ENCODE measurements at regions not wholly inside any gene's neighbourhood (a gene's known extent, or its start where the extent isn't known, plus 50 kb on each side); places are given as distances from the start of the nearest gene placed in this dataset.
A peak's percentile ranks its signal among the peaks of the same experiment; 100 is the strongest.
"Not testable (repeated sequence)": the region's sequence is repeated elsewhere in the genome, so short reads cannot be mapped to it uniquely, and the experiment has no call there.

GRCh38 chr16:72657164-72657563, 390.8 kb downstream of the ZFHX3 start:
- DNase-seq (ENCODE audit: low read depth): no peak

- DNase-seq (ENCODE audit: low read depth): no peak
Measured at GRCh38 chr16:72654535-72654934, 393.4 kb downstream of the ZFHX3 start.

- no peak for DNase-seq (ENCODE audit: low read depth)
Measured at GRCh38 chr16:72649254-72649944, 398.5 kb downstream of the ZFHX3 start.

- no peak for DNase-seq (ENCODE audit: low read depth)
Measured at GRCh38 chr16:72646615-72647014, 401.3 kb downstream of the ZFHX3 start.

- no peak for DNase-seq (ENCODE audit: low read depth)
Measured at GRCh38 chr16:72645538-72645937, 402.4 kb downstream of the ZFHX3 start.

GRCh38 chr16:72644911-72645310, 403.0 kb downstream of the ZFHX3 start:
- DNase-seq (ENCODE audit: low read depth): no peak

- no peak for DNase-seq (ENCODE audit: low read depth)
Measured at GRCh38 chr16:72639494-72639893, 408.4 kb downstream of the ZFHX3 start.

GRCh38 chr16:72637306-72637705, 410.6 kb downstream of the ZFHX3 start:
- peak; percentile 55 for DNase-seq (ENCODE audit: low read depth)

- no peak for DNase-seq (ENCODE audit: low read depth)
Measured at GRCh38 chr16:72635694-72636093, 412.2 kb downstream of the ZFHX3 start.

GRCh38 chr16:72635104-72635503, 412.8 kb downstream of the ZFHX3 start:
- no peak for DNase-seq (ENCODE audit: low read depth)

GRCh38 chr16:72627182-72627896, 420.6 kb downstream of the ZFHX3 start:
- not testable (repeated sequence) for DNase-seq (ENCODE audit: low read depth)

- no peak for DNase-seq (ENCODE audit: low read depth)
Measured at GRCh38 chr16:72626623-72627022, 421.3 kb downstream of the ZFHX3 start.

GRCh38 chr16:72621651-72622050, 426.3 kb downstream of the ZFHX3 start:
- DNase-seq (ENCODE audit: low read depth): no peak

GRCh38 chr16:72620853-72621252, 427.1 kb downstream of the ZFHX3 start:
- no peak for DNase-seq (ENCODE audit: low read depth)

GRCh38 chr16:72620348-72620747, 427.6 kb downstream of the ZFHX3 start:
- no peak for DNase-seq (ENCODE audit: low read depth)

- no peak for DNase-seq (ENCODE audit: low read depth)
Measured at GRCh38 chr16:72615856-72616255, 432.1 kb downstream of the ZFHX3 start.

GRCh38 chr16:72612718-72613117, 435.2 kb downstream of the ZFHX3 start:
- no peak for DNase-seq (ENCODE audit: low read depth)

GRCh38 chr16:72612256-72612655, 435.7 kb downstream of the ZFHX3 start:
- no peak for DNase-seq (ENCODE audit: low read depth)

- DNase-seq (ENCODE audit: low read depth): no peak
Measured at GRCh38 chr16:72609933-72610332, 438.0 kb upstream of the PMFBP1 start.

- no peak for DNase-seq (ENCODE audit: low read depth)
Measured at GRCh38 chr16:72609066-72609465, 437.1 kb upstream of the PMFBP1 start.

- no peak for DNase-seq (ENCODE audit: low read depth)
Measured at GRCh38 chr16:72604375-72604774, 432.4 kb upstream of the PMFBP1 start.

- DNase-seq (ENCODE audit: low read depth): no peak
Measured at GRCh38 chr16:72602499-72602898, 430.5 kb upstream of the PMFBP1 start.

- DNase-seq (ENCODE audit: low read depth): no peak
Measured at GRCh38 chr16:72598696-72599095, 426.7 kb upstream of the PMFBP1 start.

- DNase-seq (ENCODE audit: low read depth): no peak
Measured at GRCh38 chr16:72597938-72598337, 426.0 kb upstream of the PMFBP1 start.
